IPS DF 19.7 (cell line): ENCODE measurements at regions not wholly inside any gene's neighbourhood (a gene's known extent, or its start where the extent isn't known, plus 50 kb on each side); places are given as distances from the start of the nearest gene placed in this dataset.

ENCODE experiments used
- DNase-seq: peaks from one replicate; pipeline ENCODE4 v3.0.0-alpha.2; 2013; ENCODE audit warnings: low read depth, low spot score

- no peak for DNase-seq
Observed at GRCh38 chr20:37643400-37643799, 50.4 kb upstream of the CTNNBL1 start.

GRCh38 chr20:37642246-37642645, 51.6 kb upstream of the CTNNBL1 start:
- DNase-seq: no peak

- DNase-seq: no peak
Observed at GRCh38 chr20:37640600-37641561, 52.9 kb upstream of the CTNNBL1 start.

- no peak for DNase-seq
Observed at GRCh38 chr20:37638527-37638926, 55.3 kb upstream of the CTNNBL1 start.

- no peak for DNase-seq
Observed at GRCh38 chr20:37636977-37637376, 56.9 kb upstream of the CTNNBL1 start.

- no peak for DNase-seq
Observed at GRCh38 chr20:37636212-37636975, 57.4 kb upstream of the CTNNBL1 start.

GRCh38 chr20:37630993-37631392, 62.8 kb upstream of the CTNNBL1 start:
- DNase-seq: no peak

- DNase-seq: no peak
Observed at GRCh38 chr20:37630166-37630565, 63.7 kb upstream of the CTNNBL1 start.

- no peak for DNase-seq
Observed at GRCh38 chr20:37627767-37628130, 66.1 kb upstream of the CTNNBL1 start.

- peak; percentile 12 for DNase-seq
Observed at GRCh38 chr20:37627060-37627766, 66.6 kb upstream of the CTNNBL1 start.

GRCh38 chr20:37624963-37625362, 68.9 kb upstream of the CTNNBL1 start:
- no peak for DNase-seq

GRCh38 chr20:37622728-37623127, 71.1 kb upstream of the CTNNBL1 start:
- no peak for DNase-seq

- DNase-seq: no peak
Observed at GRCh38 chr20:37619496-37619895, 74.3 kb upstream of the CTNNBL1 start.

- no peak for DNase-seq
Observed at GRCh38 chr20:37616110-37616425, 77.8 kb upstream of the CTNNBL1 start.

GRCh38 chr20:37615340-37616109, 78.3 kb upstream of the CTNNBL1 start:
- DNase-seq: no peak

- no peak for DNase-seq
Observed at GRCh38 chr20:37611852-37612251, 82.0 kb upstream of the CTNNBL1 start.

- no peak for DNase-seq
Observed at GRCh38 chr20:37611346-37611745, 82.5 kb upstream of the CTNNBL1 start.

GRCh38 chr20:37610203-37610798, 82.6 kb upstream of the BLCAP start:
- no peak for DNase-seq

- DNase-seq: no peak
Observed at GRCh38 chr20:37602634-37603033, 75.0 kb upstream of the BLCAP start.

- no peak for DNase-seq
Observed at GRCh38 chr20:37600486-37600885, 72.8 kb upstream of the BLCAP start.
